OCI-LY1 (cell line): ENCODE measurements at regions not wholly inside any gene's neighbourhood (a gene's known extent, or its start where the extent isn't known, plus 50 kb on each side); places are given as distances from the start of the nearest gene placed in this dataset.

ENCODE experiments used
- EZH2 ChIP-seq: fragments of 200-600 bp; sonication (generic), shearing (Covaris generic); IDR thresholded peaks from 2 replicates; pipeline ENCODE4 v1.8.0; 2017; ENCODE audit warnings: borderline replicate concordance, mixed run types, mild to moderate bottlenecking, antibody characterized with exemption, low read length, moderate library complexity, mixed read lengths
- TF ChIP-seq, protein P1 (sequence below): fragments of 200-600 bp; sonication (generic), shearing (Covaris generic); IDR thresholded peaks from 2 replicates; pipeline ENCODE4 v1.5.1; 2017; ENCODE audit warnings: mild to moderate bottlenecking, antibody characterized with exemption, low read length, moderate library complexity, mixed read lengths

DNA sequence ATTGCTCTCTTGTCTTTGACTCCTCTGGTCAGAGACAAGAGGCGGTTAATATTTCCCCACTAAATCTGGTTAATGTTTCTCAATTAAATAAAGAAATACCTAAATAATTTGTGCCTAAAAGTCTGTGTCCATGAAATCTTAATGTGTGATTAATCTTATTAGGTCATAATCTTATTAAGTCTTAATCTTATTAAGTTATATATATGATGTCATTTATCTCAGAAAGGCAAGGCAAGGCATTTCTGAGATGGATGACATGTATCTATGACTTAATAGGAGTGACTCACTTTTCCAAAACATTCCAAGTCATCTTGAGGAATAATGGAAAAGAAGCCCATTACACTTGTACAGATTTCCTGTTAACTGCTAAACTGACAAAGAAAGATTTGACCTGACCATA is 74.7 kb downstream of the TRAM1L1 start:
- TF ChIP-seq, protein P1, sequence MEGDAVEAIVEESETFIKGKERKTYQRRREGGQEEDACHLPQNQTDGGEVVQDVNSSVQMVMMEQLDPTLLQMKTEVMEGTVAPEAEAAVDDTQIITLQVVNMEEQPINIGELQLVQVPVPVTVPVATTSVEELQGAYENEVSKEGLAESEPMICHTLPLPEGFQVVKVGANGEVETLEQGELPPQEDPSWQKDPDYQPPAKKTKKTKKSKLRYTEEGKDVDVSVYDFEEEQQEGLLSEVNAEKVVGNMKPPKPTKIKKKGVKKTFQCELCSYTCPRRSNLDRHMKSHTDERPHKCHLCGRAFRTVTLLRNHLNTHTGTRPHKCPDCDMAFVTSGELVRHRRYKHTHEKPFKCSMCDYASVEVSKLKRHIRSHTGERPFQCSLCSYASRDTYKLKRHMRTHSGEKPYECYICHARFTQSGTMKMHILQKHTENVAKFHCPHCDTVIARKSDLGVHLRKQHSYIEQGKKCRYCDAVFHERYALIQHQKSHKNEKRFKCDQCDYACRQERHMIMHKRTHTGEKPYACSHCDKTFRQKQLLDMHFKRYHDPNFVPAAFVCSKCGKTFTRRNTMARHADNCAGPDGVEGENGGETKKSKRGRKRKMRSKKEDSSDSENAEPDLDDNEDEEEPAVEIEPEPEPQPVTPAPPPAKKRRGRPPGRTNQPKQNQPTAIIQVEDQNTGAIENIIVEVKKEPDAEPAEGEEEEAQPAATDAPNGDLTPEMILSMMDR, result no peak
- TF ChIP-seq EZH2, result no peak
